ENCODE measurements at regions not wholly inside any gene's neighbourhood (a gene's known extent, or its start where the extent isn't known, plus 50 kb on each side); places are given as distances from the start of the nearest gene placed in this dataset.

GRCh38 chr4:135575041-135575440 lies 1373.5 kb upstream of the PABPC4L start:
- WGBS: 46% methylated on average over 1 of the region's 1 CpG
- H3K4me3 ChIP-seq: no peak overlapping the region
- no peak for TF ChIP-seq POLR2AphosphoS5 (IDR thresholded peaks at IDR 0.05)
- no peak for TF ChIP-seq POLR2A (IDR thresholded peaks at IDR 0.05)
- TF ChIP-seq EP300 (IDR thresholded peaks at IDR 0.05): no peak
- no peak for TF ChIP-seq CTCF (IDR thresholded peaks at IDR 0.05)

GRCh38 chr4:135573251-135573650 lies 1371.7 kb upstream of the PABPC4L start:
- H3K9me3 ChIP-seq: no peaks in the 10 kb centered on the region
- no peak for DNase-seq (ENCODE audit: low spot score in 2 of 2)
- H3K27ac ChIP-seq: no peak overlapping the region
- no peak for TF ChIP-seq CTCF (IDR thresholded peaks at IDR 0.05)
- no peak for TF ChIP-seq POLR2A (IDR thresholded peaks at IDR 0.05)
- TF ChIP-seq EP300 (IDR thresholded peaks at IDR 0.05): no peak
- no peak for TF ChIP-seq POLR2AphosphoS5 (IDR thresholded peaks at IDR 0.05)
- no peaks in the 10 kb centered on the region for H3K27me3 ChIP-seq
- no peaks in the 10 kb centered on the region for H3K36me3 ChIP-seq
- no peak overlapping the region for H3K4me3 ChIP-seq
- H3K4me1 ChIP-seq: no peaks in the 10 kb centered on the region

More at GRCh38 chr4:135575041-135575440, 1373.5 kb upstream of the PABPC4L start:
- Histone ChIP-seq H3K4me1 (no peaks in the 10 kb centered on the region), H3K27ac (no peak overlapping the region), H3K9me3 (no peaks in the 10 kb centered on the region), H3K27me3 (no peaks in the 10 kb centered on the region), H3K36me3 (no peaks in the 10 kb centered on the region)
- DNase-seq (ENCODE audit: low spot score in 2 of 2): no peak

- Histone ChIP-seq H3K27me3 (no peaks in the 10 kb centered on the region), H3K4me1 (no peaks in the 10 kb centered on the region), H3K9me3 (no peaks in the 10 kb centered on the region), H3K36me3 (no peaks in the 10 kb centered on the region), H3K27ac (no peak overlapping the region), H3K4me3 (no peak overlapping the region)
- DNase-seq (ENCODE audit: low spot score in 2 of 2): no peak
- TF ChIP-seq EP300 (IDR thresholded peaks at IDR 0.05): no peak
- WGBS: 70% methylated on average over 1 of the region's 1 CpG
Measured at GRCh38 chr4:135564090-135564489, 1362.5 kb upstream of the PABPC4L start.

- no peak for TF ChIP-seq POLR2AphosphoS5 (IDR thresholded peaks at IDR 0.05)
- Histone ChIP-seq H3K27ac (no peak overlapping the region), H3K27me3 (no peaks in the 10 kb centered on the region), H3K4me3 (no peak overlapping the region), H3K9me3 (no peaks in the 10 kb centered on the region), H3K4me1 (no peaks in the 10 kb centered on the region), H3K36me3 (no peaks in the 10 kb centered on the region)
- no peak for DNase-seq (ENCODE audit: low spot score in 2 of 2)
- 63% methylated on average over 1 of the region's 1 CpG for WGBS
Measured at GRCh38 chr4:135553213-135553612, 1351.6 kb upstream of the PABPC4L start.

- Histone ChIP-seq H3K27ac (no peak overlapping the region), H3K9me3 (no peaks in the 10 kb centered on the region), H3K4me1 (no peaks in the 10 kb centered on the region), H3K4me3 (no peak overlapping the region), H3K36me3 (no peaks in the 10 kb centered on the region), H3K27me3 (no peaks in the 10 kb centered on the region)
- WGBS: 62% methylated on average over 3 of the region's 3 CpGs
- no peak for DNase-seq (ENCODE audit: low spot score in 2 of 2)
- TF ChIP-seq EP300 (IDR thresholded peaks at IDR 0.05) (no peak), POLR2AphosphoS5 (IDR thresholded peaks at IDR 0.05) (no peak)
Measured at GRCh38 chr4:135552131-135552530, 1350.5 kb upstream of the PABPC4L start.

GRCh38 chr4:135548711-135549110 lies 1347.1 kb upstream of the PABPC4L start:
- Histone ChIP-seq H3K36me3 (no peaks in the 10 kb centered on the region), H3K4me1 (no peaks in the 10 kb centered on the region), H3K27ac (no peak overlapping the region), H3K9me3 (no peaks in the 10 kb centered on the region), H3K27me3 (no peaks in the 10 kb centered on the region), H3K4me3 (no peak overlapping the region)
- 81% methylated on average over 2 of the region's 2 CpGs for WGBS
- TF ChIP-seq CTCF (IDR thresholded peaks at IDR 0.05) (no peak), POLR2AphosphoS5 (IDR thresholded peaks at IDR 0.05) (no peak), POLR2A (IDR thresholded peaks at IDR 0.05) (no peak), EP300 (IDR thresholded peaks at IDR 0.05) (no peak)
- DNase-seq (ENCODE audit: low spot score in 2 of 2): no peak

GRCh38 chr4:135545616-135546317 lies 1344.2 kb upstream of the PABPC4L start:
- WGBS: 66% methylated on average over 1 of the region's 1 CpG

More at GRCh38 chr4:135545616-135546317, 1344.2 kb upstream of the PABPC4L start:
- no peaks in the 10 kb centered on the region for H3K27me3 ChIP-seq
- H3K36me3 ChIP-seq: no peaks in the 10 kb centered on the region
- no peaks in the 10 kb centered on the region for H3K4me1 ChIP-seq
- no peaks in the 10 kb centered on the region for H3K9me3 ChIP-seq
- TF ChIP-seq EP300 (IDR thresholded peaks at IDR 0.05) (no peak), POLR2AphosphoS5 (IDR thresholded peaks at IDR 0.05) (no peak)
- H3K4me3 ChIP-seq: no peak overlapping the region
- H3K27ac ChIP-seq: no peak overlapping the region
- DNase-seq (ENCODE audit: low spot score in 2 of 2): no peak

Data from suprapubic skin (tissue), 4 donors.